GM12872 (cell line): ENCODE measurements at regions not wholly inside any gene's neighbourhood (a gene's known extent, or its start where the extent isn't known, plus 50 kb on each side); places are given as distances from the start of the nearest gene placed in this dataset.

Experiments used
- TF ChIP-seq, protein P1 (sequence below): IDR thresholded peaks from 3 replicates; pipeline ENCODE4 v1.5.1; 2011; ENCODE audit warnings: low read depth, mild to moderate bottlenecking, low read length, moderate library complexity; ENCODE audit not compliant: insufficient read depth

DNA sequence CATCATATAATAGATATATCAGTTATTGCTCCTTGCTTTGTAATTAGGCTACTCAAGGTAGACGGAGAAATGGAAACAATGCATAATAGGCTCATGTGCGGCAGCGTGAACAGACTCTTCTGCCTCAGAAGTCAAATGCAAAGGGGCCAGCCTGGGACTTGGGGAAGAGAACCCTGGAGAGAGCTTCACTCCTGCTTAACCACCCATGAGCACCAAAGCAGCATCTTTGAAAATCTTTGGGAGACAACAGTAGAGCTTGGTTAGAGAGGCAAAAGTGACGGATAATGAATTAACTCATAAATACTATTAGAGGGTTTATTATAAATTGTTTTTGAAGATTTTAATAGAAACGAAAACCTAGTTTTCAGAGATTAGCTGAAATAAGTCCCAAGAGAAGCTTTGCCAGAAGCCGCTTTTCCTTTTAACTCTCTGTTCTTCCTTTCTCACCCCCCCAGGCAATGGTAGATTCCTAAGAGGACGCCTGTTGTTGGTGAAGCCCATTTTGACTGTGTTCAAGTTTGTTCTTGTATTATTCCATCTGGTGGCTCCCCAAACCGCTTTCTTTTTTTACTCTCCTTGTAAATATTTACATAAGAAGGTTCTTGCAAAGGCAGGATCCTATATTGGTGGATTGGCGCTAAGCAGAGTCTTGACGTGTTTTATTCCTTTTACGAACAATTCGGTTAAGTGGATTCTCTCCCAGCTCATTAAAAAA, 196.0 kb upstream of the TPRG1 start:
- TF ChIP-seq, protein P1, sequence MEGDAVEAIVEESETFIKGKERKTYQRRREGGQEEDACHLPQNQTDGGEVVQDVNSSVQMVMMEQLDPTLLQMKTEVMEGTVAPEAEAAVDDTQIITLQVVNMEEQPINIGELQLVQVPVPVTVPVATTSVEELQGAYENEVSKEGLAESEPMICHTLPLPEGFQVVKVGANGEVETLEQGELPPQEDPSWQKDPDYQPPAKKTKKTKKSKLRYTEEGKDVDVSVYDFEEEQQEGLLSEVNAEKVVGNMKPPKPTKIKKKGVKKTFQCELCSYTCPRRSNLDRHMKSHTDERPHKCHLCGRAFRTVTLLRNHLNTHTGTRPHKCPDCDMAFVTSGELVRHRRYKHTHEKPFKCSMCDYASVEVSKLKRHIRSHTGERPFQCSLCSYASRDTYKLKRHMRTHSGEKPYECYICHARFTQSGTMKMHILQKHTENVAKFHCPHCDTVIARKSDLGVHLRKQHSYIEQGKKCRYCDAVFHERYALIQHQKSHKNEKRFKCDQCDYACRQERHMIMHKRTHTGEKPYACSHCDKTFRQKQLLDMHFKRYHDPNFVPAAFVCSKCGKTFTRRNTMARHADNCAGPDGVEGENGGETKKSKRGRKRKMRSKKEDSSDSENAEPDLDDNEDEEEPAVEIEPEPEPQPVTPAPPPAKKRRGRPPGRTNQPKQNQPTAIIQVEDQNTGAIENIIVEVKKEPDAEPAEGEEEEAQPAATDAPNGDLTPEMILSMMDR = no peak

DNA sequence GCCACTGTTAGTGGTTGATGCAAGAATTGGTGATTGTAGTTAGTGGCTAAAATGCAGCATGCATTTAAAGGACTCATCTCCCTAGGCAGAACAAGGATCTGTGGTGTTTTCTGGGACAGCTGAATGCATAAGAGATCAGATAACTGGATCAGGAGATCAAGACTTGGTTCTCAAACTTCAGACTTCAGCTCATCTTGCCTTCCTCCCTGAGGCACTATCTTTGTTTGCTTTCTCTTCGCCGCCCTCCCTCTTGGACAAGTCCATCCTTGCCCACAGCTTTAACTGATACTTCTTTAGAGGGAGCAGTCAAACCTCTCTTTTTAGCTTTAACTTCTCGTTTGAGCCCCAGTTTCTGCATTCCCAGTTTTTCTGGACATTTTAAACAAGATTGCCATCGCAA, 195.4 kb upstream of the TPRG1 start:
- TF ChIP-seq, protein P1 = no peak

DNA sequence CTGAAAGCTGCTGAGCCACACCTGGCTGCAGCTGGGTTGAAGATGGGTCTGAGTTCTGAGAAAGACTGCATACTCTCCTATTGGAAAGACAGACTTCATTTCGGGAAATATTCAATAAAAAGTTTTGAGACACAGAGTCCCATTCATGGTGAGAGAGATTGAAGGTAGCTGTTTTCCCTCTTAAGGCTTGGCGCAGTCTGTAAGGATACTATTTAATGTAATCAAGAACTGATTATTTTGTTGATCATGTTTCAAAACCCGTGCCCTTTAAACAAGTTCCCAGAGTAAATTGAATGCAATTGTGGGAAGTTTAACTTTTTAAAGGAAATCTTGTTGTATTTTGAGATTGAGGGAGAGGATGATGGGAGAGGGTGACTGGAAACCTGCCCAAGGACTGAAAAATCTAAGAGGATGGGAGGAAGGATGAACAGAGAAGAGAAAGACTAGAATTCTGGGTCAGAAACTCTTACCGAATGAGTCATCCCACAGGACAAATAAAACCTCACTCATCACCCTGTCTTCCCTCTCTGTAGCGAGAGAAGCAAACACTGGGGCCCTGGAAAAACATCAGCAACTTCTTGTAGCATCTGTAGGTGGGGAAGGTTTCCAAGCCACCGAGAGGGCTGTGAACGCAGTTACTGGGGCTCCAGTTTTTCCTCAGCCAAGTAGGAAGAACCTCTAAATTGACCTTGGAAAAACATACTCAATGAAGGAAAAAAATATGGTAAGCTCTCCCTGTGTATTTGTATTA, 193.2 kb upstream of the TPRG1 start:
- TF ChIP-seq, protein P1 = no peak

DNA sequence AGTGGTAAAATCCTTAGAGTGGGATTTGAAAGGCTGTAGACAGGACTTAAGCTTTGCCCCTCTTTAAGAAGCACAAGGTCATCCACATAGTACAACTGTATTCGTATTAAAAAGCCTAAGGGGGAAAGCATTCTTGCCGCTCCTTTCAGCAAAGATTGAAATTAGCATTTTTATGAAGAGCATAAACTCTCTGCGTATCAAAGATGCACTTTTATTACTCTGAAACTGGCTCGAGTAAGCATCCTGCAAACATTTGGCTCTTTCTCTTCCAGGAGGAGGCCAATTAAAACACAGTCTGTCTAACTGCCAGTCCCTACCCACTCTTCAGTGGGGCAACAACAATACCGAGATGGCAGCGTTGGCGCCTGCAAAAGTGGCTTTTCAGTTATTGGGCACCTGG, 192.5 kb upstream of the TPRG1 start:
- TF ChIP-seq, protein P1 = no peak

- TF ChIP-seq, protein P1 = no peak
Measured at GRCh38 chr3:188979669-188980310, 192.0 kb upstream of the TPRG1 start.

DNA sequence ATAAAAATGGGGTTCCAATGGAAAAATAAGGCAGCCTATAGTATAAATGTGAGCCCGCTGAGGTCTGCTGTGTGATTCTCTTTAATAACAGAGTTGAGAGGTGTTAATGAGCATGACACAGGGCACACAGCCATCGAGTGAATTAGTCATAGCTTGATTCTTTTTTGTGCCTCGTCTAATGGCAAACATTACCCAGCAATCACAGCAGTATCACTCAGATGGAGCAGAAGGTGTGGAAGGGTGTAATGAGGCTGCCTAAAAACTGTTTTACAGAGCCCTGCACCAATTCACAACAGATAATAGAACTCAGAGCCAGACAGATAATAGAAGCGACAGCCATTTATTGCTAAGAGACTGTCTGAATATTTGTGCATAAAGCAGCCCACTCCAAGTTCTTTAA, 178.6 kb upstream of the TPRG1 start:
- TF ChIP-seq, protein P1 = no peak

- TF ChIP-seq, protein P1 = no peak
Measured at GRCh38 chr3:189001559-189001958, 170.2 kb upstream of the TPRG1 start.
